Activated naive CD4-positive, alpha-beta T cell treated with Interleukin-2 at 50 U/mL for 16 hours (primary cell): ENCODE measurements at regions not wholly inside any gene's neighbourhood (a gene's known extent, or its start where the extent isn't known, plus 50 kb on each side); places are given as distances from the start of the nearest gene placed in this dataset.

Experiments
- DNase-seq: peaks from one replicate; pipeline ENCODE4 v3.0.0-alpha.2; 2020

GRCh38 chr3:42012935-42013690 lies 51.2 kb upstream of the ULK4 start:
- peak; percentile 72 for DNase-seq

GRCh38 chr3:42012383-42012934 lies 50.6 kb upstream of the ULK4 start:
- no peak for DNase-seq
